Activated naive CD4-positive, alpha-beta T cell treated with anti-CD3 and anti-CD28 coated beads, Interleukin-2, amount 50 U/mL, for 72 hours (primary cell): ENCODE measurements at regions not wholly inside any gene's neighbourhood (a gene's known extent, or its start where the extent isn't known, plus 50 kb on each side); places are given as distances from the start of the nearest gene placed in this dataset.
A peak's percentile ranks its signal among the peaks of the same experiment; 100 is the strongest.

Source experiments
- ATAC-seq, 2 donors: fragments of 150-1000 bp; cut with Tn5 transposase; 2 replicates each; pipeline ENCODE4 v1.10.0; 2021; ENCODE audit warnings: mild to moderate bottlenecking in 2 of 2, moderate library complexity in 2 of 2
- DNase-seq, 2 donors: peaks; one replicate each; pipeline ENCODE4 v3.0.0; 2021 to 2022; ENCODE audit warnings: low spot score in 2 of 2
- H3K27ac Mint-ChIP-seq, 2 donors: one replicate each; pipeline ENCODE4 v1.8.0; 2022; ENCODE audit warnings: mild to moderate bottlenecking in 2 of 2, mixed read lengths in 2 of 2
- H3K36me3 Mint-ChIP-seq, 2 donors: one replicate each; pipeline ENCODE4 v1.8.0; 2022; ENCODE audit warnings: mixed read lengths in 2 of 2
- H3K9me3 Mint-ChIP-seq, 2 donors: one replicate each; pipeline ENCODE4 v1.8.0; 2022; ENCODE audit warnings: mixed read lengths in 2 of 2

GRCh38 chr1:239276051-239276450 is 110.3 kb upstream of the CHRM3 start:
- peaks cover 8 to 10% of the 10 kb centered on the region in 2 donors for H3K9me3 Mint-ChIP-seq
- no peak for ATAC-seq
- no peak for DNase-seq

GRCh38 chr1:239274242-239274830 is 112.0 kb upstream of the CHRM3 start:
- ATAC-seq (no peak), DNase-seq (no peak)
- peaks cover 0 to 9% of the 10 kb centered on the region in 2 donors for H3K36me3 Mint-ChIP-seq
- H3K27ac Mint-ChIP-seq = no peak overlapping the region
- H3K9me3 Mint-ChIP-seq = peaks cover 8 to 16% of the 10 kb centered on the region in 2 donors

More at GRCh38 chr1:239276051-239276450, 110.3 kb upstream of the CHRM3 start:
- Mint-ChIP-seq H3K27ac (no peak overlapping the region), H3K36me3 (peaks cover 0 to 9% of the 10 kb centered on the region in 2 donors)

- DNase-seq (no peak), ATAC-seq (no peak)
- H3K36me3 Mint-ChIP-seq = peaks cover 0 to 9% of the 10 kb centered on the region in 2 donors
- no peak overlapping the region for H3K27ac Mint-ChIP-seq
- H3K9me3 Mint-ChIP-seq = peaks cover 8 to 16% of the 10 kb centered on the region in 2 donors
These were observed 115.9 kb upstream of the CHRM3 start for GRCh38 chr1:239270509-239270908.

- Mint-ChIP-seq H3K9me3 (peaks cover 7 to 15% of the 10 kb centered on the region in 2 donors), H3K27ac (no peak overlapping the region), H3K36me3 (peaks cover 0 to 8% of the 10 kb centered on the region in 2 donors)
- ATAC-seq = no peak
- no peak for DNase-seq
These were observed 116.7 kb upstream of the CHRM3 start for GRCh38 chr1:239269706-239270105.

- Mint-ChIP-seq H3K27ac (no peak overlapping the region), H3K36me3 (peaks cover 0 to under 1% of the 10 kb centered on the region in 2 donors), H3K9me3 (peaks cover 3 to 11% of the 10 kb centered on the region in 2 donors)
- no peak for DNase-seq
- ATAC-seq = no peak
These were observed 117.4 kb upstream of the CHRM3 start for GRCh38 chr1:239268941-239269340.

- Mint-ChIP-seq H3K27ac (no peak overlapping the region), H3K9me3 (peaks cover 0 to 11% of the 10 kb centered on the region in 2 donors), H3K36me3 (no peaks in the 10 kb centered on the region)
- no peak for ATAC-seq
- DNase-seq = no peak
These were observed 118.4 kb upstream of the CHRM3 start for GRCh38 chr1:239268007-239268406.

GRCh38 chr1:239263801-239264200 is 122.6 kb upstream of the CHRM3 start:
- DNase-seq (no peak), ATAC-seq (no peak)
- Mint-ChIP-seq H3K36me3 (no peaks in the 10 kb centered on the region), H3K27ac (no peak overlapping the region), H3K9me3 (peaks cover 0 to 3% of the 10 kb centered on the region in 2 donors)

GRCh38 chr1:239262538-239262937 is 123.8 kb upstream of the CHRM3 start:
- Mint-ChIP-seq H3K27ac (no peak overlapping the region), H3K36me3 (no peaks in the 10 kb centered on the region), H3K9me3 (peaks cover 4 to 6% of the 10 kb centered on the region in 2 donors)
- ATAC-seq (no peak), DNase-seq (no peak)

GRCh38 chr1:239261521-239261920 is 124.8 kb upstream of the CHRM3 start:
- Mint-ChIP-seq H3K27ac (no peak overlapping the region), H3K36me3 (no peaks in the 10 kb centered on the region), H3K9me3 (peaks cover 4 to 6% of the 10 kb centered on the region in 2 donors)
- ATAC-seq (no peak), DNase-seq (no peak)

GRCh38 chr1:239260842-239261241 is 125.5 kb upstream of the CHRM3 start:
- Mint-ChIP-seq H3K27ac (no peak overlapping the region), H3K9me3 (peaks cover 4 to 6% of the 10 kb centered on the region in 2 donors), H3K36me3 (no peaks in the 10 kb centered on the region)
- no peak for ATAC-seq
- DNase-seq = no peak

GRCh38 chr1:239255628-239256160 is 130.7 kb upstream of the CHRM3 start:
- DNase-seq = no peak
- H3K27ac Mint-ChIP-seq = no peak overlapping the region
- peaks cover 10 to 11% of the 10 kb centered on the region in 2 donors for H3K9me3 Mint-ChIP-seq
- H3K36me3 Mint-ChIP-seq = no peaks in the 10 kb centered on the region
- no peak for ATAC-seq

GRCh38 chr1:239254999-239255398 is 131.4 kb upstream of the CHRM3 start:
- no peak for DNase-seq
- ATAC-seq = no peak
- peaks cover 10 to 16% of the 10 kb centered on the region in 2 donors for H3K9me3 Mint-ChIP-seq
- H3K27ac Mint-ChIP-seq = no peak overlapping the region
- H3K36me3 Mint-ChIP-seq = no peaks in the 10 kb centered on the region

GRCh38 chr1:239253032-239253431 is 133.3 kb upstream of the CHRM3 start:
- Mint-ChIP-seq H3K36me3 (no peaks in the 10 kb centered on the region), H3K27ac (no peak overlapping the region), H3K9me3 (peaks cover 10 to 16% of the 10 kb centered on the region in 2 donors)
- ATAC-seq (no peak), DNase-seq (no peak)

GRCh38 chr1:239250353-239251035 is 135.9 kb upstream of the CHRM3 start:
- Mint-ChIP-seq H3K9me3 (peaks cover 6 to 13% of the 10 kb centered on the region in 2 donors), H3K36me3 (no peaks in the 10 kb centered on the region), H3K27ac (no peak overlapping the region)
- no peak for DNase-seq
- ATAC-seq = peak in 1 of 2 donors; percentile 18

- no peak for ATAC-seq
- H3K27ac Mint-ChIP-seq = no peak overlapping the region
These were observed 139.1 kb upstream of the CHRM3 start for GRCh38 chr1:239247285-239247684.

GRCh38 chr1:239244084-239244483 is 142.3 kb upstream of the CHRM3 start:
- DNase-seq (no peak), ATAC-seq (no peak)
- H3K36me3 Mint-ChIP-seq = no peaks in the 10 kb centered on the region
- H3K9me3 Mint-ChIP-seq = no peaks in the 10 kb centered on the region
- no peak overlapping the region for H3K27ac Mint-ChIP-seq

More at GRCh38 chr1:239247285-239247684, 139.1 kb upstream of the CHRM3 start:
- no peak for DNase-seq
- no peaks in the 10 kb centered on the region for H3K36me3 Mint-ChIP-seq
- peaks cover 6 to 12% of the 10 kb centered on the region in 2 donors for H3K9me3 Mint-ChIP-seq

- H3K27ac Mint-ChIP-seq = no peak overlapping the region
- H3K9me3 Mint-ChIP-seq = no peaks in the 10 kb centered on the region
- H3K36me3 Mint-ChIP-seq = no peaks in the 10 kb centered on the region
- ATAC-seq (no peak), DNase-seq (no peak)
These were observed 143.4 kb upstream of the CHRM3 start for GRCh38 chr1:239243006-239243405.

- H3K9me3 Mint-ChIP-seq = no peaks in the 10 kb centered on the region
- DNase-seq (no peak), ATAC-seq (no peak)
- H3K36me3 Mint-ChIP-seq = no peaks in the 10 kb centered on the region
- H3K27ac Mint-ChIP-seq = no peak overlapping the region
These were observed 144.0 kb upstream of the CHRM3 start for GRCh38 chr1:239242404-239242803.
